ENCODE measurements at regions not wholly inside any gene's neighbourhood (a gene's known extent, or its start where the extent isn't known, plus 50 kb on each side); places are given as distances from the start of the nearest gene placed in this dataset.

- H3K4me3 ChIP-seq (ENCODE audit: low read depth, low read length), result no peak overlapping the region
- DNase-seq (ENCODE audit: low read depth), result no peak
- no peak for TF ChIP-seq CTCF (conservative IDR thresholded peaks at IDR 0.05; ENCODE audit: low read depth, low read length)
Observed at GRCh38 chr2:217363470-217363869, 503.6 kb upstream of the TNP1 start.

GRCh38 chr2:217362710-217363109, 502.8 kb upstream of the TNP1 start:
- TF ChIP-seq CTCF (conservative IDR thresholded peaks at IDR 0.05; ENCODE audit: low read depth, low read length), result no peak
- no peak for DNase-seq (ENCODE audit: low read depth)
- H3K4me3 ChIP-seq (ENCODE audit: low read depth, low read length), result no peak overlapping the region

GRCh38 chr2:217362286-217362685, 502.4 kb upstream of the TNP1 start:
- H3K4me3 ChIP-seq (ENCODE audit: low read depth, low read length), result no peak overlapping the region
- DNase-seq (ENCODE audit: low read depth), result no peak
- no peak for TF ChIP-seq CTCF (conservative IDR thresholded peaks at IDR 0.05; ENCODE audit: low read depth, low read length)

GRCh38 chr2:217361483-217361880, 501.6 kb upstream of the TNP1 start:
- H3K4me3 ChIP-seq (ENCODE audit: low read depth, low read length), result no peak overlapping the region
- no peak for DNase-seq (ENCODE audit: low read depth)
- TF ChIP-seq CTCF (conservative IDR thresholded peaks at IDR 0.05; ENCODE audit: low read depth, low read length), result no peak

- no peak overlapping the region for H3K4me3 ChIP-seq (ENCODE audit: low read depth, low read length)
- DNase-seq (ENCODE audit: low read depth), result no peak
- no peak for TF ChIP-seq CTCF (conservative IDR thresholded peaks at IDR 0.05; ENCODE audit: low read depth, low read length)
Observed at GRCh38 chr2:217360781-217361482, 501.1 kb upstream of the TNP1 start.

GRCh38 chr2:217360111-217360510, 500.2 kb upstream of the TNP1 start:
- TF ChIP-seq CTCF (conservative IDR thresholded peaks at IDR 0.05; ENCODE audit: low read depth, low read length), result no peak
- no peak for DNase-seq (ENCODE audit: low read depth)
- no peak overlapping the region for H3K4me3 ChIP-seq (ENCODE audit: low read depth, low read length)

Measured in epithelial cell of proximal tubule (primary cell).